MM.1S (cell line): ENCODE measurements at regions not wholly inside any gene's neighbourhood (a gene's known extent, or its start where the extent isn't known, plus 50 kb on each side); places are given as distances from the start of the nearest gene placed in this dataset.

Experiments
- DNase-seq: peaks from one replicate; pipeline ENCODE4 v3.0.0-alpha.2; 2015
- H2AFZ ChIP-seq: fragments of 300-600 bp; sonication (generic); 2 replicates; pipeline ENCODE4 v1.6.0; 2016; ENCODE audit warnings: antibody characterized with exemption, low read length
- H3F3A ChIP-seq: fragments of 300-600 bp; sonication (generic); 2 replicates; pipeline ENCODE4 v1.6.1; 2016; ENCODE audit warnings: mild to moderate bottlenecking, antibody characterized with exemption, low read length, moderate library complexity, mixed read lengths; ENCODE audit not compliant: insufficient read depth
- H3K27ac ChIP-seq: fragments of 300-600 bp; sonication (generic); 2 replicates; pipeline ENCODE4 v1.5.1; 2016; ENCODE audit warnings: mild to moderate bottlenecking, low read length
- H3K27me3 ChIP-seq: fragments of 300-600 bp; sonication (generic); replicated peaks from 2 replicates; pipeline ENCODE4 v1.6.0; 2016; ENCODE audit warnings: low read length; ENCODE audit not compliant: insufficient read depth
- H3K36me3 ChIP-seq: fragments of 300-600 bp; sonication (generic); replicated peaks from 2 replicates; pipeline ENCODE4 v1.6.1; 2016; ENCODE audit warnings: mild to moderate bottlenecking, low read length, mixed read lengths; ENCODE audit not compliant: insufficient read depth
- H3K4me1 ChIP-seq: fragments of 300-600 bp; sonication (generic); 2 replicates; pipeline ENCODE4 v1.6.1; 2016; ENCODE audit warnings: low read length, mixed read lengths
- H3K4me2 ChIP-seq: fragments of 300-600 bp; sonication (generic); 2 replicates; pipeline ENCODE4 v1.6.0; 2016; ENCODE audit warnings: low read depth, low read length
- H3K4me3 ChIP-seq: fragments of 300-600 bp; sonication (generic); 2 replicates; pipeline ENCODE4 v1.5.1; 2016; ENCODE audit warnings: low read length, mixed read lengths
- H3K79me2 ChIP-seq: fragments of 300-600 bp; sonication (generic); 2 replicates; pipeline ENCODE4 v1.6.1; 2016; ENCODE audit warnings: mixed run types, low read length, mixed read lengths
- H3K9ac ChIP-seq: fragments of 300-600 bp; sonication (generic); 2 replicates; pipeline ENCODE4 v1.6.1; 2016; ENCODE audit warnings: low read length, mixed read lengths
- H3K9me2 ChIP-seq: fragments of 300-600 bp; sonication (generic); replicated peaks from 2 replicates; pipeline ENCODE4 v1.6.1; 2016; ENCODE audit warnings: mild to moderate bottlenecking, low read length, mixed read lengths; ENCODE audit not compliant: insufficient read depth
- H3K9me3 ChIP-seq: fragments of 300-600 bp; sonication (generic); replicated peaks from 2 replicates; pipeline ENCODE4 v1.6.1; 2016; ENCODE audit warnings: mild to moderate bottlenecking, low read length, mixed read lengths; ENCODE audit not compliant: insufficient read depth
- H4K20me1 ChIP-seq: fragments of 300-600 bp; sonication (generic); 2 replicates; pipeline ENCODE4 v1.6.1; 2016; ENCODE audit warnings: mild to moderate bottlenecking, low read length, moderate library complexity, mixed read lengths; ENCODE audit not compliant: insufficient read depth
- EZH2 ChIP-seq: fragments of 300-600 bp; sonication (generic); optimal IDR thresholded peaks from 2 replicates; pipeline ENCODE3; 2017; ENCODE audit warnings: low read depth, mild to moderate bottlenecking, antibody characterized with exemption, low read length, mixed read lengths
- EZH2phosphoT487 ChIP-seq: fragments of 300-600 bp; sonication (generic); IDR thresholded peaks from 2 replicates; pipeline ENCODE4 v1.6.1; 2018; ENCODE audit warnings: antibody characterized with exemption, low read length
- TF ChIP-seq, protein P1 (sequence below): fragments of 300-600 bp; sonication (generic); IDR thresholded peaks from 2 replicates; pipeline ENCODE4 v1.5.1; 2016; ENCODE audit warnings: antibody characterized with exemption, low read length, mixed read lengths

DNA sequence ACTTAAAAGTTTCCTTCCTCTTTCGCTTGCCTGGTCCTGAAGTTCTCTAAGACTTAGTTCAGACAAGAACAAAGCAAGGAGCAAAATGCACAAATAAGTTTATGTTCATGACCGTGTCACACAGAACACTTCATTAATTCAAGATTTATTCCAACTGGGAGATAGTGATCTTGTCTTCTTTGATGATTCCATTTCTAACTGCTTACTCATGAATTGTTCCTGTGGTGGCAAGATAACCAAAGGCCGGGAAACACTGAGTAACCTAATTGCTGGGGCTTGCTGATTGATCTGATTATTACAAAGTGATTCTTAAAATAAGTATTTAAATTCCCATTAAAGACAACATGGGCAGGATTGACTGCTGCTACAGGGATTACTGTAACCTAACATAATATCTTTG lies 1462.9 kb upstream of the RAG2 start:
- no peak for TF ChIP-seq EZH2
- no peak for TF ChIP-seq EZH2phosphoT487
- TF ChIP-seq, protein P1, sequence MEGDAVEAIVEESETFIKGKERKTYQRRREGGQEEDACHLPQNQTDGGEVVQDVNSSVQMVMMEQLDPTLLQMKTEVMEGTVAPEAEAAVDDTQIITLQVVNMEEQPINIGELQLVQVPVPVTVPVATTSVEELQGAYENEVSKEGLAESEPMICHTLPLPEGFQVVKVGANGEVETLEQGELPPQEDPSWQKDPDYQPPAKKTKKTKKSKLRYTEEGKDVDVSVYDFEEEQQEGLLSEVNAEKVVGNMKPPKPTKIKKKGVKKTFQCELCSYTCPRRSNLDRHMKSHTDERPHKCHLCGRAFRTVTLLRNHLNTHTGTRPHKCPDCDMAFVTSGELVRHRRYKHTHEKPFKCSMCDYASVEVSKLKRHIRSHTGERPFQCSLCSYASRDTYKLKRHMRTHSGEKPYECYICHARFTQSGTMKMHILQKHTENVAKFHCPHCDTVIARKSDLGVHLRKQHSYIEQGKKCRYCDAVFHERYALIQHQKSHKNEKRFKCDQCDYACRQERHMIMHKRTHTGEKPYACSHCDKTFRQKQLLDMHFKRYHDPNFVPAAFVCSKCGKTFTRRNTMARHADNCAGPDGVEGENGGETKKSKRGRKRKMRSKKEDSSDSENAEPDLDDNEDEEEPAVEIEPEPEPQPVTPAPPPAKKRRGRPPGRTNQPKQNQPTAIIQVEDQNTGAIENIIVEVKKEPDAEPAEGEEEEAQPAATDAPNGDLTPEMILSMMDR = no peak
- H3K9me3 ChIP-seq = no peaks in the 10 kb centered on the region
- no peaks in the 10 kb centered on the region for H3K36me3 ChIP-seq
- no peaks in the 10 kb centered on the region for H4K20me1 ChIP-seq
- no peak overlapping the region for H3K27ac ChIP-seq
- H3K4me3 ChIP-seq = no peak overlapping the region
- no peaks in the 10 kb centered on the region for H3K4me1 ChIP-seq
- H2AFZ ChIP-seq = no peak overlapping the region
- H3K79me2 ChIP-seq = no peaks in the 10 kb centered on the region
- H3K27me3 ChIP-seq = no peaks in the 10 kb centered on the region
- H3F3A ChIP-seq = no peaks in the 10 kb centered on the region
- no peak overlapping the region for H3K9ac ChIP-seq
- H3K9me2 ChIP-seq = no peaks in the 10 kb centered on the region
- H3K4me2 ChIP-seq = no peak overlapping the region
- no peak for DNase-seq

DNA sequence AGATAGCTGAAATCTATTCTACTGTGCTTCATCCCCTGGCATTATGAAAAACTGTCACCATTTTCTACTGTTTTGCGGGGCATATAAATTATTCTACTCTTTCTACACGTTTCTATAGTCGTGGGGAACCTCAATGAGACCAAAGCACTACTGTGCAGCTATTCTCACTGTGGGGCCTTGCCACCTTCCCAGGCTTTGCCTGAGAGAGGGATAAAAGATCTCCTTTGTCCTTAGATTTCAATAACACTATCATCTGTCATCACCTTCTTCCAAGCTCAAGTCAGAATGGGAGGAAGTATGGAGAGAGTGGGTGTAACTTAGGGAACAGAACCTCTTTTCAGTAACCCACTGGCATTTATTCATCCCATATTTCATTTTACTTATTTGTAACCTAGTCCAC lies 1462.1 kb upstream of the RAG2 start:
- H3K27ac ChIP-seq = no peak overlapping the region
- no peak overlapping the region for H3K9ac ChIP-seq
- no peaks in the 10 kb centered on the region for H3K36me3 ChIP-seq
- H4K20me1 ChIP-seq = no peaks in the 10 kb centered on the region
- no peaks in the 10 kb centered on the region for H3K79me2 ChIP-seq
- H3K27me3 ChIP-seq = no peaks in the 10 kb centered on the region
- TF ChIP-seq, protein P1 = no peak
- TF ChIP-seq EZH2 (no peak), EZH2phosphoT487 (no peak)
- no peak overlapping the region for H3K4me3 ChIP-seq
- H2AFZ ChIP-seq = no peak overlapping the region
- H3K4me2 ChIP-seq = no peak overlapping the region
- H3K4me1 ChIP-seq = no peaks in the 10 kb centered on the region
- H3K9me2 ChIP-seq = no peaks in the 10 kb centered on the region
- H3F3A ChIP-seq = no peaks in the 10 kb centered on the region
- H3K9me3 ChIP-seq = no peaks in the 10 kb centered on the region
- no peak for DNase-seq

DNA sequence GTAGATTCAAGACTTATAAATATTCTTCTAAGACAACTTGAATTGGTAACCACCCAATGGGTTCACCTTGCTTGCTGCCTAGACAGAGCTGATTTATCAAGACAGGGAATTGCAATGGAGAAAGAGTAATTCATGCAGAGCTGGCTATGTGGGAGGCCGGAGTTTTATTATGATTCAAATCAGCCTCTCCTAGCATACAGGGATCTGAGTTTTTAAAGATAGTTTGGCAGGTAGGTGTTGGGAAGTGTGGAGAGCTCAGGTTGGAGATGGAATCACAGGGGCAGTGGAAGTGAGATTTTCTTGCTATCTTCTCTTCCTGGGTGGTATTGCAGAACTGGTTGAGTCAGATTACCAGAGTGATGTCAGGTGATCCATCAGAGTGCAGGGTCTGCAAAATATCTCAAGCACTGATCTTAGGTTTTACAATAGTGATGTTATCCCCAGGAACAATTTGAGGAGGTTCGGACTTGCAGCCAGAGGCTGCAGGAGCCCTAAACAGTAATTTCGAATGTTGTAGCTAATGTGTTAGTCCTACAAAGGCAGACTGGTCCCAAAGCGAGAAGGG lies 1448.6 kb upstream of the RAG2 start:
- Histone ChIP-seq H3K4me1 (no peaks in the 10 kb centered on the region), H3K4me3 (no peak overlapping the region), H3K4me2 (no peak overlapping the region), H3K27ac (no peak overlapping the region), H3K79me2 (no peaks in the 10 kb centered on the region), H3K36me3 (no peaks in the 10 kb centered on the region), H2AFZ (no peak overlapping the region), H3K9ac (no peak overlapping the region), H3F3A (no peaks in the 10 kb centered on the region), H3K27me3 (no peaks in the 10 kb centered on the region), H4K20me1 (no peaks in the 10 kb centered on the region), H3K9me3 (no peaks in the 10 kb centered on the region), H3K9me2 (no peaks in the 10 kb centered on the region)
- DNase-seq = no peak
- TF ChIP-seq EZH2 (no peak), EZH2phosphoT487 (no peak)
- TF ChIP-seq, protein P1 = no peak
